ENCODE measurements at regions not wholly inside any gene's neighbourhood (a gene's known extent, or its start where the extent isn't known, plus 50 kb on each side); places are given as distances from the start of the nearest gene placed in this dataset.
A peak's percentile ranks its signal among the peaks of the same experiment; 100 is the strongest.
"Not testable (repeated sequence)": the region's sequence is repeated elsewhere in the genome, so short reads cannot be mapped to it uniquely, and the experiment has no call there.

DNA sequence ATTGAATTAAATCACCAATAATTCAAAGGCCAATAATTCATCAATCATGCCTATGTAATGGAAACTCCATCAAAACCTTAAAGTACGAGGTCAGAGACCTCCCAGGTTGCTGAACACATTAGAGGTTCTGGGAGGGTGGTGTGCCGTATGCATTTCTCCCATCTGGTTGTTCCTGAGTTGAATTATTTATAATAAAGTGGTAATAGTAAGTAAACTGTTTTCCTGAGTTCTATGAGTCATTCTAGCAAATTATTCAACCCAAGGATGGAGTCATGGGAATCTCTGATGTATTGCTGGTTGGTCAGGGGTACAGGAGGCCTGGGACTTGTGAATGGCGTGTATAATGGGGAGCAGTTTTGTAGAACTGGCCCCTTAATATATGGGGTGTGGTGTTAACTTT, 191.7 kb downstream of the CARTPT start:
- no peak for DNase-seq

DNA sequence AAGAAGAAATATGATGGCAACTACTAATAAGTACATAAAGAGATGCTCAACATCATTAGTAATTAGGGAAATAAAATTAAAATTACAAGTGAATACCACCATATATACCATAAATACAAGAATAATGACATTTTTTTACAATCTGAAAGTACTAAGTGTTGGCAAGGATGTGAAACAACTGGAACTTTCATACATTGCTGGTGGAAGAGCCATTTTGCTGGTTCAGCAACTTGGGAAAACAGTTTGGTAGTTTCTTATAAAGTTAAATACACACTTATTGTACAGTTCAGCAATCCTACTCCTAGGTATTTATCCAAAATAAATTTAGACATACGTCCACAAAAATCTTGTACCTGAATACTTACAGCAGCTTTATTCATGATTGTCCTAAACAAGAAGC, 192.9 kb downstream of the CARTPT start:
- DNase-seq = no peak

DNA sequence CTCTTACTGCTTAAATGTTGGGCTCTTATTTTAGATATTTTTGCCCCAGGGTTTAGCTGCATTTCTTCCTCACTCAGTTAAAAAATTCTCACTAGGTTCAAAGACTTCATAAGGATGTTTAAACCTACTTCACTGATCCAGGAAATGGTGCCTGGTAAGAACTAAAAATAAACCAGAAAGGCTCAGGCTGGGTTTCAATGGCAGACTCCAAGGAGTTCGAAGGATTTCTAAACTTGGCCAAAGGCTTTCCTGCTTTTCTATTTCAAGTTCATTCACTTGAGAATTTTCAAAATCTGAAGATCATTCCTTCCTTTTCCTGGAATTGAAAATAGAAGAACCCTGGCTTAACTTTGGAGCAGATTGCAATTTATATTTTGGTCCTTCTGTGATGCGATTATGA, 193.0 kb upstream of the MAP1B start:
- no peak for DNase-seq

DNA sequence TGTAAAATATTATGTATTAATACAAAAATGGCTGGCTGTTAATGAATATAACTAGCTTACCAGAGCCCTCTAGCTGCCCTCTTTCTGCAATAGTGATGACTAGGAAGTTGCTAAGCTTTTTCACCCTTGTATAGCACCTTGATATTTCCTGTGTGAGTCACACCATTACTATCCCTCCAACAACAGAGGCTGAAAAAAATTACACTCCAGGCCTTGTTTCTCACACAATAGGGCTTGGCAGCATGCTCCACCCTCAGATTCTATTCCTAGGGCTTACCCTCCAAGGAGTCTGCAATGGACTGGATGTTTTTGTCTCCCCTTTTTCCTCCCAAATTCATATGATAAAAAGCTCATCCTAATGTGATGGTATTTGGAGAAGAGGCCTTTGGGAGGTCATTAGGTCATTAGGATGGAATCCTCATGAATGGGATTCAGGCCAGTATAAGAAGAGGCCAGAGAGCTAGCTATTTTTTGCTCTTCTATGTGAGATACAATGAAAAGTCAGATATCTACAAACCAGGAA, 184.6 kb upstream of the MAP1B start:
- DNase-seq = no peak

DNA sequence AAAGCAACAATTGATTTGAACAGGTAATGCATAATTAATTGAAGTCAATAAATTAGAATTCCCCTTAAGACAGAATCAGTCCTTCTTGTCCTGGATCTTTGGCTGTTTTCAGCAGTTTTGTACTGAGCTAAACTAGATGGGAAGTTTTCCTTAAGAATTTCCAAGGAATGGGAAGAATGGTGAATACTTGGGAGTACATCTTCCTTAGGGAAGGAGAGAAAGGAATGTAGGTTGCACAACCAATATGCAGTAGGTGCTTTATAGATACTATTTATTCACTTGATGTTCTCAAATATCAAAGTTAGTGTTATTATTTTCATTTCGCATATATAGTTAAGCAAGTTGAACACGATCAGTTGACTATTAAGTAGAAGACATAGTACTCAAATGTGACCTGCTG, 183.5 kb upstream of the MAP1B start:
- no peak for DNase-seq

DNA sequence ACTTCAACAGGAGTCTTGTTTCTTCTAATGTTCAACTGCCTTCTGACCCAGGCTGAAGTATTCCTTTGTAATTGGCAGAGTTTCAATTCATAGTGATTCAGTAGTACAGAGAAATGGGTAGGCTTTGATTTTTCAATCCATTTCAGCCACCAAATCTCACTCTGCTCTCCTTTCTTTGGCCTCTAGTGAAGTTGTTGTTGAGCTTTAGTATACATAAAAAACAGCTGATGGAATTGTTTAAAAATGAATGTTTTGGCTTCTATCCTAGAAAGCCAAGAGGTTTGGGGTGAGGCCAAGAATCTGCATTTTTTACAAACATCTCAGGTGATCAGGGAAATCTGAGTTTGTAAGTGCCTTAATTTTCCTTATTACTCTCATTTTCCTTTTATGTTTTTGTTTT, 182.9 kb upstream of the MAP1B start:
- peak; percentile 22 for DNase-seq

DNA sequence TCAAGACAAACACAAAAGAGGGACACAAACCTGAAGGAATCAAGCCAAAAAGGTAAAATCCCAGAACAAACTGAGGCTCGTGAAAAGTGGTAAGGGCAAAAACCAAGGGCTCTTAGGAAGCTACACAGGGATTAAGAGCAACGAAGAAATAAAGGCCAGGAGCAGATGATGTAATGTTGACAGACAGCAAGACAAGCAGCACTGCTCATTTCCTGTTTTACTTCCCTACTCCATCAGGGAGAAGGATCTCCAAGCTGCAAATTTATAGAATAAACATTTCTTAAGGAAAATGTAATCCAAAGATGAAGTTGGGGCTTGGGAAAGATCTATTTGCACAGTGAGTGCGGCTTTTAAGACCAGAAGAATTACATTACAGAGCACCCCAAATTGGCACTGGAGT, 182.3 kb upstream of the MAP1B start:
- DNase-seq = peak; percentile 7

DNA sequence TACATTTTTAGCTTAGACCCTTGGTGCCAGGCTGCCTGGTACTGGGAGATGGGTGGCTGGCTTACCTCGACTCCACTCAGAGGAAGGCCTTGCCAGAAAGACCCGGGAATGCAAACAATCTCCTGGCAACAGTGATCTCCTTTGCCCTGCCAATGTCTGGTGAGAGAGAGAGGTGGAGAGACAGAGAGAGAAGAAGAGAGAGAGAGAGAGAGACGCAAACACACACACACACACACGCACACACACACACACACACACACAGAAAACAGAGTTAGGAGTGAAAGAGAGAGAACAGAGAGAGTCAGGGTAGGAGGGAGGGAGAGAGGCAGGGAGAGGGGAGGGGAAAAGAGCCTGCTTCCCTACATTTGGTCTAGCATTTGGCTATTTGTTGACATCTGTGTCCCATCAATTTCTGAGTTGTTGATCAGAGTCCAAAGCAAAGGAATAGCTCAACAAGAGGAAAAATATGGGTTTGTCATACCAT, 181.6 kb upstream of the MAP1B start:
- peak; percentile 22 for DNase-seq

DNA sequence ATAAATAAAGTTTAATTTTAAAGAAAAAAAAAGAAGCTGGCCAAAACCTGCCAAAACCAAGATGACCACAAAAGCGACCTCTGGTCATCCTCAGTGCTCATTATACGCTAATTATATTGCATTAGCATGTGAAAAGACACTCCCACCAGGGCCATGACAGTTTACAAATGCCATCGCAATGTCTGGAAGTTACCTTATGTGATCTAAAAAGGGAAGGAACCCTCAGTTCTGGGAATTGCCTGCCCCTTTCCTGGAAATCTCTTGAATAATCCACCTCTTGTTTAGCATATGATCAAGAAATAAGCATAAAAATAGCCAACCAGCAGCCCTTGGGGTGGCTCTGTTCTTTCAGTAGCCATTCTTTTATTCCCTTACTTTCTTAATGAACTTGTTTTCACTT, 178.3 kb upstream of the MAP1B start:
- no peak for DNase-seq

DNA sequence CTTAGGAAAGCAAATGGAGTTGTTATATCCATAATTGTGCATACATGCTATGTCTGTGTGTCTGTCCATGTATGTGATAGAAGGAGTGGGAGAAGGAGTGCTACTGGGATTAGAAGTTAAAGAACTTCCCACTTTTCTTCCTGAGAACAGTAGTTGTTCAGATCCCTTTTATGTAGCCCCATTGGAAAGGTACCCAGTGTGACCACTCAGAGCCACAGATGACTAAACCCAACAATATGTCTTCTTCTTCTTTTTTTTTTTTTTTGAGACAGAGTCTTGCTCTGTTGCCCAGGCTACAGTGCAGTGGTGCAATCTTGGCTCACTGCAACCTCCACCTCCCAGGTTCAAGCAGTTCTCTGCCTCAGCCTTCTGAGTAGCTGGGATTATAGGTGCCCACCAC, 176.7 kb upstream of the MAP1B start:
- not testable (repeated sequence) for DNase-seq

DNA sequence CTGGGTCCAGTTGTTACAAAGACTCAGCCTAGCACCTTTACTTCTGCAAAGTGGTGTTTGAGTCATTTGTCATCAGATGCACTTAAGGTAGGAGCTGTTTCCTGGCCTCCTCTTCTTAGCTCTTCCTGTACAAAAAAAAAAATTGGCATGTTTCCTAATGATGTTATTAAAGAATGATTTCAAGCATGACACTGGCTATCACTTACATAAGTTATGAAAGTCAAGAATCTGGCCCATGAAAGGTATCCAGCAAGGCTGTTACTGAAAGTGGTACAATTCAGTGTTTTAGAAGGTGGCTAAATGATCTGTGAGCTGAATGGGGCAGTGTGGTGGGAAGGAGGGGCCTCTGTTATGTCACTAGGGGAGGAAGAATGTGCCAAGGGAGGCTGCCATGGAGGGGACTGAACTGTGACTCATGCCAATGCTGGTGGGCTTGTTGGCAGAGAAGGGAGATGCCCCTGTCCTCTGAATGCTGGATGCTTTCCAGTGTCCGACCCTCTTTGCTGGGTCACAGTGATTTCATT, 175.1 kb upstream of the MAP1B start:
- no peak for DNase-seq

DNA sequence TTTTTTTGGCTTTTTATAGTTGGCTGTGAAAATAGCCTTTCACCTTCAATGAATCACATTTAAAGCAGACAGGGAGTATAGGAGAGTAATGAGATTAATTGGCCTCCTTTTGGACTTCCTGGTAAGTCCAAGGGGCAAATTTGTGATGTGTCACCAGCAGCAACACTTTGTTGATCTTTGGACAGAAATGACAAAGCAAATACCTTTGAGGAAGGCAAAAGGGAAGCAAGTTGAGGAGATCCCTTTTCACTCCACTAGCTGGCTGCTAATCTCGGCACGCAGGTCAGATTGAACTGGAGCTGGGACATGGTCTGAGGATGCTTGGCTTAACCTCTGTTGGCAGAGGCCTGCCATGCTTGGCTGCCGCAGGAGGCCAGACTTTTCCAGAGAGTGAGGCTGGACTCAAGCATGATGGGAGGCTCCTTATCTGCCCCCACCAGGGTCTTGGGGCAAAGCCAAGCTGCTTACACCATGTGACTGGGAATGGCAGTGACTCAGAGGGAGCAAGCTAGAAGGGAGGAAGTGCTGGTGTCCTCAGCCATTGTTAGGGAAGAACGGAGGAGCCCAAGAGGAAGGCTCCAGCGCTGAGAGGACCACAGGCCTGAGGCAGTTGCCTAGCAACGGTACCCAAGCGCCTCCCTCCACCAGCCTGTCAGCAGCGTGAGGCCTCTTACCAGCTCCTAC, 174.5 kb upstream of the MAP1B start:
- DNase-seq = peak; percentile 28

DNA sequence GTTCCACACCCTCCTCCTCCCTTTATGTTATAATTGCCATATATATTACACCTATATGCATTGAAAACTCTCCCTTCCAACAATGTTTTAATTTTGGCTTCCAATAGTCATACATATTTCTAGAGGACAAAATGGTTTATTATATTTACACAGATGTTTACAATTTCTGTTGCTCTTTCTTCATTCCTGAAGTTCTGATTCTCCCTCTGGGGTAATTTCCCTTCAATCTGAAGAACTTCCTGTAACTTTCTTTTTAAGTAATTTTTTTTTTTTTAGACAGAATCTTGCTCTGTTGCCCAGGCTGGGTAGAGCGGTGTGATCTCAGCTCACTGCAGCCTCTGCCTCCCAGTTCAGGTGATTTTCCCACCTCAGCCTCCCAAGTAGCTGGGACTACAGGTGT, 173.0 kb upstream of the MAP1B start:
- no peak for DNase-seq

DNA sequence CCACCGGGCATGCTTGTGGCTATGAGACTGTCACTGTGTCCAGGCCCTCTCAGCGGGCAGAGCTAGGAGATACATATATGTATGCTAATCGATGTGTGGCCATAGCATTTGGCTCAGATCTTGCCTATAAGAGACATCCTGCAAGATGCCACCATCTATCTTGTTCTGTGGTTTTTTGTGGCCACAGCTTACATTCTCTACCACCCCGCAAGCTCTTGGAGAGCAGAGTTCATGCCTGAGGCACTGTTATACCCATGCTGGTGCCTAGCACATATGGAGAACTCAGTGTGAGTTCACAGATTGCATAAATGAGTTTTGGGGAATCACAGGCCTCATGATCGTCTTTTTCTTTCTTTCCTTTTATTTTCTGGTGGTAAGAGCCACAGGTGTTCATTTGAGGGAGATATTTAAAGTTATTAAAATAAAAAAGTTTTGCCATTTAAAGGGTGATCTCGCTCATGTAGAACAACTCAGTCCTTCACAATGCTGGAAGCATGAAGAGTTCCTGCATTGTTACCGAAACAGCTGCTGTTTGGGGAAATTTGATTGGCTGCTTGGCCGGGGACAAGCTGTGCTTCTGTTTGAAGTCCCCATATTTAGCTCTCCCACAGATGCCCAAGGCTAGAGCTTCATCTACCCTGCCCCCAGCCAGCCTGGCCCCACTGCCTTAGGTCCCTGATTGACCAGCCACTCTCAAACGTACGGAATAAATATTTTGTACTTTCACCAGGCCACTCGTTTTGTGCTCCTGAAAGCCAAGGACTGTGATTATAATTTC, 169.2 kb upstream of the MAP1B start:
- DNase-seq = peak; percentile 16

DNA sequence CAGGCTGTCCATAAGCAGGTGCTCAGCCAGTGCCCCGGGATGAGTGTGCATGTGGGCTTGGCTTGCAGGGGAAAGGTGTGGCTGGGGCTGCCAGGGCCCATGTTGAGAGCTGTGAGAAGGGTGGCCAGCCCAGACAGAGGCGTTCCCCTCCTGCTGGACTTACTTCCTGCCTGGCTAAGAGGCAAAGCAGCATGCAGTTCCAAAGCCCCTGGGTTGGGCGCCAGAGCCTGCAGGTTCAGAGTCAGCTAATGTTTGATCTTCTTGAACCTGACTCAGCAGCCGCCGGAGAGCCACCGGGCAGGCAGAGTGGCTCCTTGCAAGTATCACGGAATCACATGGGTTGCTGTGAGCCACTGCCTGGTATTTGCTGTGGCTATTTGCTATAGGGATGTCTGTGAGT, 168.4 kb upstream of the MAP1B start:
- DNase-seq = peak; percentile 19

DNA sequence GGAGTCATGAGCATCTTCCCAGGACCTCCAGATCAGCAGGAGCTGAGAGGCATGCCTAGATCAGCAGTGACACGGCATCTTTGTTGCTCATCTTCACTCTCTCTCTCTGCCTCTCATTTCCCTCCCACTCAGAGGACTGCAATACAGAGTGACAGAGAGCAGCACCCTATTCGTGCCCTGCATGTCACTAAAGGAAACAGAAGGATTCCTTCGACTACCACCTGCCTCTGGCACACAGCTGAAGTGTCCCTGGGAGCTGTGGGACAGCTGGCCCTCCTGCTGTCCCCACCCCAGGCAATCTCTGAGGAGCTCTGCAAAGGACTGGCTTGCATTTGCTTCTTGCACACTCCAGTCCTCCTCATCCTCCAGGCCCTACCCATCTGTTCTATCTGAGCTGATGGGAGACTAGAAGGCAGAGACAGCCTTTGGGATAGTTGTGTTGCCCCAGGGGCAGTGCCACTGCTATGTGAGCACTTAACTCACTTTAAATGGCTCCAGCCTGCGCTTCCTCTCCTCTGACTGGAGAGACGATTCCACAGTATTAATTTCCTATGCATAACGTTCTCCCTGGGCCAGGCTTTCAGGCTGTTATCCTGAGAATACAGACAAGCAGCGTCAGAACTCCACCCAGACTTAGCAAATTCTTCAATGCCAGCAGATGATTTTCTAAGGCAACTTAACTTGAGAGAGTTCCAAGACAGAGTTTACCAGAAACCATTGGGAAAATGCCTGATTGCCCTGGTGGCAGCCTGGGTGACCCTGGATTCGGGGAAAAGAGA, 167.6 kb upstream of the MAP1B start:
- no peak for DNase-seq

DNA sequence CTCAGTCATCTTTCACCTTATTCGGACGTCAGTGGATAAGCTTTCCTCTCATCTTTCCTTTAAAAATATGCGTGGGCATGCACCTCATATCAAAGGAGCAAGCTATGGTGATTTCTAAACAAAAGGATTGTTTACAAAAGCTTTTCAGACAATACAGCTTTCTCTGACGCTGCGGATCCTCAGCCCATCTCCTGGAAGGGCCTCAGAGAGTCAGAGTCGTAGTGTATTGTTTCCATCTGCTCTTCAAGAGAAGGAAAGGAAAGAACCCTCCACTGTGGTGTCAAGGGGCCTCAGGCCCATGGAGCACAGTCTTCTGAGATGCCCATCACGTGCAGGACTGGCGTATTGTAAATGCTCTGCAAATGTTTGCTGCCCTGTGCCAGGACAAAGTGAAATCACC, 163.4 kb upstream of the MAP1B start:
- no peak for DNase-seq

DNA sequence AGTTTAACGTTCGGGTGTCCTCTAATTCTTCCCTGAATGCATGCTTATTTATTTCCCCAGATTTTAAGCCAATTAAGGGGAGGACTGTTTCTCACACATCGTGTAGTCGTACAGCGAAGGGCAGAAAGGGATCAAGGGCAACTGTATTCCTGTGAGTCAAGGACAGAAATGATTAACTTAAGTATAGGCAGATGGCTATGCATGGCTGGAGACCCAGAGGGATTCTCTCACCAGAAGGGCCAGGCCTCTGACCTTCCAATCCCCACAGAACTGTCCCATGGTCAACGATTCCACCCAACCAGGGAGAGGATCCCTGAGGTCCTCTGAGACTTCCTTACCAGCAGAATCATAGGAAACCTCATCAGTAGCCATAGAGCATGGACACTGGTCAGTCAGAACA, 161.8 kb upstream of the MAP1B start:
- DNase-seq = no peak

DNA sequence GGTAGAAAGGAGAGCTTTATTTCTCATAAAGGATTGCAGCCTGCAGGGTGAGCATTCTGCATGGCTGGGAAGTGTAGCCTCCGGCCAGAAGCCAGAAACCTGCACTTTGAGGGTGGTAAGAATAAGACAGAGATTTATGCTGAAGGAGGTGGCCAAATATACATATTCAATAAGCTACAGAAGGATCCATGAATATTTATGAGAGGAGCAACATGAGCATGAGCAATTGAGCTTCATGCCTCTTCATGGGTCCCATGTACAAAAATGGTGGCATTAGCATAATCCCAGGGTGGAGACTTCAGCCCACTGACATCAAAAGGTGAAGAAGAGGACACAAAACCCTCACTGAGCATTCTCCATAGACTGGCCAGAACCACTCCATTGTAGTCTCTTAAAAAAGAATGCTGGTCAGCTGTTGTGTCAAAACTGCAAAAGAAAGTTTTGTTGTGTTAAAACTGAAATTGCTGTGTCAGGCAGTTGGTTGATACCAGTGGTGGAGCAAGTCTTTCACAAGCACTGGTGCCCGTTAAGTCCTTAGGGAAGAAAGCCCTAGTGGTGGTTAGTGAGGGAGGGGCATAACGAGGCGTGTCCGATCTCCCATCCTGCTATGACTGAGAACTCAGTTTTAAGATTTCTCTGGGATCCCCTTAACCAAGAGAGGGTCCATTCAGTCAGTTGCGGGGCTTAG, 160.8 kb upstream of the MAP1B start:
- no peak for DNase-seq

DNA sequence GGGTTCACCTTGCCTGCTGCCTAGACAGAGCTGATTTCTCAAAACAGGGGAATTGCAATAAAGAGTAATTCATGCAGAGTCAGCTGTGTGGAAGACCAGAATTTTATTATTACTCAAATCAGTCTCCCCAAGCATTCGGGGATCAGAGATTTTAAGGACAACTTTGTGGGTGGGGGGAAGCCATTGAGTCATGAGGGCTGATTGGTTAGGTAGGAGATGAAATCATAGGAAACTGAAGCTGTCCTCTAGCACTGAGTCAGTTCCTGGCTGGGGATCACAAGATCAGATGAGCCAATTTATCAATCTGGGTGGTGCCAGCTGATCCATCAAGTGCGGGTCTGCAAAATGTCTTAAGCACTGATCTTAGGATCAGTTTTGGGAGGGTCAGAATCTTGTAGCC, 159.1 kb upstream of the MAP1B start:
- DNase-seq = no peak

DNA sequence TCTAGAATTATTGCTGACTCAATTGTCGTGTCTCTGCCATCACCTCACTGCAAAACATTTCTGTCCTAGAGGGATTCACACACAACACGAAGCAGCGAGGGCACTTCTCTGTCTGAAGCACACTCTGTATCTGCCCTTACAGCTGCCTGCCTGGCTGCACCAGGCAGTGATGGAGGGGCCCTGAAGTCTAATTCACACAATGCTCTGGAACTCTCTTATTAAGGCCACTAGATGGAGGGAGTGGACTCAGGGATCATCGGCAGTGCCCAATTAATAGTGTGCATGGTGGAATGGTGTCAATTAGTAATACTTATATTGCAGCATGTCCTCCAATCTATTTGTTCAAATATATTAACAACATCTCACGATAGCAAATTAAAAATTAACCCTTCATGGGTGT, 157.5 kb upstream of the MAP1B start:
- no peak for DNase-seq

DNA sequence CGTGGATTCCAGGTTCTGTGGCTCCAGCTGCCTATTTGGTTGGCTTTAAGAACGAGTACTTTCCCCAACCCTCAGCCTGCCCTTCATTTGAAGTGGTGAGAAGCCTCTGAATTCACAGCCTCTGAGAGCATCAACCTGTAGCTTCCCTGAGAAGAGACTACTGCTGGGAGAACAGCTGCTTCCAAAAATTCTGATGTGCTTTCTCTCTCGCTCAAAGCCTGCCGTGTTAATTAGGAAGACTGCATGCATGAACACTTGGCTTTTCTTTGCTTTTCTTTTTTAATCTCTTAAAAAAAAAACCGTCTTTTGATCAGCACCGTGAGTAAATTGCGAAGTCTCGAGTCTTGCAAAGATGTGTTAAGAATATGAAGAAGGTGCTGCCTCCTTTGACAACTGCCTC, 153.4 kb upstream of the MAP1B start:
- no peak for DNase-seq

DNA sequence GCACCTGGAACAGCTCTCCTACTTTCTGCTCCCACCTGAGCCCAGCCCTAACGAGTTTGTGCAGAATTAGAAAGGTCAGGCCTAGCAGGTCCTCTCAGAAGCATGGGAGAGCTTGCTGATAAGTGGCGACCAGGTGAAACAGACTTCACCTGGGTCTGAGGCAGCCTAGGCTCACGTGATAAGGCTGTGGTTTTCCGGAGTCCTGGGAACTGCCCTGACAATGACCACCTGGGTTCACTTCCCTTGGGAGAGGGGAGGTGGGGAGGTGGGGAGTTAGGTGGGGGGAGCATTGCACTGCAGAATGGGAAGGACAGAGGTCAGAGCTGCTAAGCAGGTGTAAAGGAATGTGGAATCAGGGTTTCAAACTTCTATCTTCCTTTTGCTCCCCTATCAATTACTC, 152.9 kb upstream of the MAP1B start:
- DNase-seq = no peak
